Adrenal gland (tissue), 5 donors: ENCODE measurements at regions not wholly inside any gene's neighbourhood (a gene's known extent, or its start where the extent isn't known, plus 50 kb on each side); places are given as distances from the start of the nearest gene placed in this dataset.

ENCODE experiments used
- CTCF ChIP-seq, 6 experiments: fragments of 450-650 bp in 4 of 6; fragments of 200-600 bp in 2 of 6; sonication (generic) in 1 of 6; IDR thresholded peaks; 1 replicate in 5 of 6; 2 replicates in 1 of 6; pipeline versions ENCODE4 v1.5.1 to v1.8.0; 2016 to 2021; ENCODE audit warnings: antibody characterized with exemption in 6 of 6, mild to moderate bottlenecking in 2 of 6, moderate library complexity in 1 of 6
- POLR2A ChIP-seq, 2 donors: fragments of 450-650 bp; IDR thresholded peaks; one replicate each; pipeline ENCODE4 v1.6.1; 2017; ENCODE audit warnings: antibody characterized with exemption in 2 of 2, mild to moderate bottlenecking in 2 of 2, moderate library complexity in 1 of 2
- donor health status: DM: no; HTN: no; CAD: no.

- no peak for TF ChIP-seq CTCF (IDR thresholded peaks at IDR 0.05)
- no peak for TF ChIP-seq POLR2A (IDR thresholded peaks at IDR 0.05)
These were observed 86.3 kb upstream of the KCND2 start for GRCh38 chr7:120186688-120187087.
